NCI-H2196 treated with DMSO at 0.1 percent for 48 hours (cell line): ENCODE measurements at regions not wholly inside any gene's neighbourhood (a gene's known extent, or its start where the extent isn't known, plus 50 kb on each side); places are given as distances from the start of the nearest gene placed in this dataset.

ENCODE experiments used
- DNase-seq: peaks from one replicate; lab custom pipeline; 2025; ENCODE audit not compliant: unreplicated experiment; lab: John Stamatoyannopoulos, UW

GRCh38 chrX:10021461-10022272, 54.5 kb downstream of the CLDN34 start:
- no peak for DNase-seq

DNA sequence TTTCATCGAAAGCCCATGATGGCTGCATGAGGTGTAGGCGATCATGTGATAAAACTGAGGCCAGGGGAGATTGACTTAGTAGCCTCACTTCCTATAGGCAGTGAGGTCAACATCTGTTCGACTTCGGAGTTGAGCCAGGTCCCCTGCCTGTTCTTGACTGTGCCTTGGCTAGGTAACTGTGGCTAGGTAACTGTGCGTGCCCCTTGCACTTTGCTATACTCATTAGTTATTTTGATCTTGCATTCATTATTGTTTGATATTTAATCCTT, 55.0 kb downstream of the CLDN34 start:
- no peak for DNase-seq

DNA sequence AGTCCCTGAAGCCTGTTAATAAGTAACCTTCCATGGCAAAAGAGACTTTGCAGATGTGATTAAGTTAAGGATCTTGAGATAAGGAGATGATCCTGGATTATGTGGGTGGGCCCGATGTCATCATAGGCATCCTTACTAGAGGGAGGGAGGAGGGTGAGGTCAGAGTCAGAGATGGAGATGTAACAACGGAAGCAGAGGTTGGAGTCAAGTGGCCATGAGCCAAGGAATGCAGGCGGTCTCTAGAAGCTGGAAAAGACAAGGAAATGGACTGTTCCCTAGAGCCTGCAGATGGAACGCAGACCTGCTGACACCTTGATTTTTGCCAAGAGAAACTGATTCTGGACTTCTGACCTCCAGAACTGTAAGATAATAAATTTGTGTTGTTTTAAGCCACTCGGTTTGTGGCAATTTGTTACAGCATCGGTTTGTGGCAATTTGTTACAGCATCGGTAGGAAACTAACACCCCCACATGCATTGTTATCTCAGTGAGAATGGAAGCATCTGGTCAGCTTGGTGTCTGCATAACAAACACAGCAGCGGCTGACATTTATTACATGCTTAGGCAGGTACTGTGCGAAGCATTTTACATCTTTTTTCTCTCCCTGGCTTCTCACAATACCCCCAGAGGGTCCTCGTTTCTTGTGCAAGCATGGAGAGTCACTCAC, 55.6 kb downstream of the CLDN34 start:
- no peak for DNase-seq

DNA sequence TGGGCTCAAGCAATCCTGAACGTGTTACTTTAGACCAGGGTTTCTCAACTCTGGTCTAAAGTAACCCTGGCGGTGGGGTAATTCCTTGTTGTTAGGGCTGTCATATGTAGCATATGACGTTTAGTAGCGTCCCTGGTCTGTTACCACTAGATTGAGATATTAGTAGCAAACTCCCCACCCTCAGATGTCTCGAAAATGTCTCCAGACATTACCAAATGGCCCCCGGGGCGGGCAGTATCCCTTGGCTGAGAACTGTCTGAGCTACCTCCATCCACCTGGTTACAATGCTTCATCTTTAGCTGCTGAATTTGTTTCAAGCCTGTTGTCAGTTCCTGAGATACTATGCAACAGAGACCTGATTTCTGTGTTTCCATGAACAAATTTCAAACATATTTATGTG, 56.7 kb downstream of the CLDN34 start:
- DNase-seq, result no peak

- DNase-seq, result no peak
Observed at GRCh38 chrX:10025742-10026493, 58.8 kb downstream of the CLDN34 start.

GRCh38 chrX:10028283-10029104, 61.3 kb downstream of the CLDN34 start:
- no peak for DNase-seq

- no peak for DNase-seq
Observed at GRCh38 chrX:10030570-10030969, 63.4 kb downstream of the CLDN34 start.

- no peak for DNase-seq
Observed at GRCh38 chrX:10031746-10032145, 64.6 kb downstream of the CLDN34 start.

- no peak for DNase-seq
Observed at GRCh38 chrX:10032147-10032546, 65.0 kb downstream of the CLDN34 start.

DNA sequence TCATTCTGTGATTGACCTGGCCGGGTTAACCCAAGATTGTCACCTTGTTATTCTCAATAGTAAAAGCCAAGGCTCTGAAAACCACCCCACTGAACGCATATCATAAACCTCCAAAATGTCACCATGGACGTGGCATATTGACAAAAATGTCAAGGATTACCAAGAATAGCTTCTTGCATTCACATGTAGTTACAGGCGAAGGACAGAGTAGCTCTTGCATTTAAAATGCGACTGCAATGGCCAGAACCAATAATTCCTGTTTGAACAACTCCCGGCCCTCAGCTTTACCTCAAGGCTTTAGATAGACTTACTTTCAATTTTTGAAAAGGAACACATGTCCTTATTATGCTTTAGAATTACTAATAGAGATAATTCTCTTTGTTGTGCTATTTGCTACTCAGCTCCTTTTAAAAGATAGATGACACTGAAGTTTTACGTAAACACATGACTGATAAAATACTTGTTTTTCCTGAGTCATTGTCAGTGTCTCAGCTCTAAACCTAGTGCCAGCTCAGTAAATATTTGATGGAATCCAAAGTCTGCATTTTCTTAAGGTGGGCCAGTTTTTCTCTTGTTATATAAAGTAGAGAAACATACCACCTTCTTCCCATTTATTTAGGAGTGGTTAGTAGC, 66.3 kb downstream of the CLDN34 start:
- no peak for DNase-seq

- DNase-seq, result no peak
Observed at GRCh38 chrX:10034740-10035260, 67.6 kb downstream of the CLDN34 start.

DNA sequence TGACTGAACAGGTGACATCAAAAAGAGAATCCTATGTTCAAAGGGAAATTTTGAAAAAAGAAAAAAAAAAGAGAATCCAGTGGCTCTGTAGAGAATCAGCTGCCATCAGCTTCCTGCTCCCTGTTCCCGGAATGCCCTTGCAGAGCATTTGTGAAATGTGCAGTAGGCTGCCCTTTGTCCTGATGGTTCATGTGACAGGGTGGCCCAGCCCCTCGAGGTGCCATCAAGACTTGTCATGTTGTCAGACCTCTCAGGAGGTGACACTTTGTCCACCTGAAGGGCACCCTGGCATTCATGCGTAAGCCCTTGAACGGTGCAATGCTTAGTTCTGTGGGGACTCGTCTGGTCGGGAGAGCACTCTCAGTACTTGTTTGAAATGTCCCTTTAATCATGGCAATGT, 71.4 kb downstream of the CLDN34 start:
- no peak for DNase-seq

DNA sequence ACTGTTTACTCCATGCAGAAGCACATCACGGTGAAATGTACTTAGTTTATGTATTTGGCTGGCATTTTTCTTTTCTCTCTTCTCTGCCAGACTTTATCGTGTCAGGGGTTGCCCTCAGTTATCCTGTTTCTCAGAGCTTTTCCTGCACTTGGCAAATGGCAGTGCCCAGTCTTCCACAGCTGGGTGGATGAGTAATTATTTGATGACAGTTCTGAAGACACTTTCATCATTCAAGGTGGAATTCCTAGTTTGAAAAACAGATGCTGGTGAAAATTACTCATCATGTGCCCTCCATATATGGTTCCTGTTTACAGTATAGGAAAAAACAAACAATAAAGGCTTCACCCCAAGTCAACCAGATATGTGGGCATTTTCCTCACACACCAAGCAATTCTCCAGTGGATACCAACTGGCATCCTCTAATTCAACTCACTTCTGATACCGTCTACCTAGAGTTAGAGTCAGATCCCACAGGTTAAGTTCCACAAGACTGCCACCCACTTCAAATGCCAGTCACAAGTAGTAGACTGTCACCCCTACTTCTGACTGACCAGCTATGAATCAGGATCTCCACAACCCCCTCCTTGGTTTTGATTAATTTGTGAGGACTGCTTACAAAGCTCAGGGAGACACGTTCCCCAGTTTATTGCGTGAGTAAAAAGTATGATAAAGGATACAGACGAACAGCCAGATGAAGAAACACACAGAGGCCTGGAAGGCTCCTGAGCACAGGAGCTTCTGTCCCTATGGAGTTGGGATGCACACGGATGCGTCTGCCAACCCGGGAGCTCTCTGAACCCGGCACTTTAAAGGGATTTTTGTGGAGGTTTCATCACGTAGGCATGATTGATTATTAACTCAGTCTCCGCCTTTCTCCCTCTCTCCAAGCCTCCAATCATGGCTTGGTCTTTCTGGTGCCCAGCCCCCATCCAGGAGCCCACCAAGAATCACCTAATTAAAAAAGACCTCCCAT, 72.9 kb downstream of the CLDN34 start:
- no peak for DNase-seq

DNA sequence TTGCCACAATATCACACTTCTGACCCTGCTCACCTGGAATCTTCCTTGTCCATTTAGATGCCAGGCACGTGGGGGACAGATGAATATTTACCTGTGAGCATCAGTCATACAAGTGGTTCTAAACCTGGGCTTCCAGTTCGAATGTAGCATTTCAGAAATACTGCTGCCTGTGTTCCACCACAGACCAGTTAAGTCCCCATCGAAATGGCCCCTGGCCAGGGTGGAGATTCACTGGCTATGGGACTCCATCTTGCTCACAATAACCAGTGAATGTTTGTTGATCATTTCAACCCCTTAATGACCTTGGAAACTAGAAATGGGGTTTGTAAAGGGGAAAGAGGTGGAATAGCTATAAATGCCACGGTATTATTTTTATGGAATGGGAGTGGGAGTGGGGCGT, 73.8 kb downstream of the CLDN34 start:
- DNase-seq, result no peak

GRCh38 chrX:10041383-10041782, 74.2 kb downstream of the CLDN34 start:
- DNase-seq, result no peak

- DNase-seq, result no peak
Observed at GRCh38 chrX:10042055-10042454, 74.9 kb downstream of the CLDN34 start.

- no peak for DNase-seq
Observed at GRCh38 chrX:10043386-10043785, 76.2 kb downstream of the CLDN34 start.

GRCh38 chrX:10044021-10044420, 76.9 kb downstream of the CLDN34 start:
- no peak for DNase-seq

GRCh38 chrX:10045327-10046000, 78.3 kb downstream of the CLDN34 start:
- no peak for DNase-seq
